HepG2 (cell line): ENCODE measurements at regions not wholly inside any gene's neighbourhood (a gene's known extent, or its start where the extent isn't known, plus 50 kb on each side); places are given as distances from the start of the nearest gene placed in this dataset.

Experiments used
- ATRX ChIP-seq: sonication (generic); formaldehyde crosslinking; IDR thresholded peaks from 2 replicates; pipeline ENCODE4 v1.4.0; 2020; ENCODE audit warnings: missing genetic modification reagents, borderline replicate concordance
- MTA1 ChIP-seq: sonication (generic); formaldehyde crosslinking; IDR thresholded peaks from 2 replicates; pipeline ENCODE4 v1.4.0; 2020; ENCODE audit warnings: missing genetic modification reagents, mild to moderate bottlenecking, borderline replicate concordance
- PHF8 ChIP-seq: sonication (generic); formaldehyde crosslinking; IDR thresholded peaks from 2 replicates; pipeline ENCODE4 v1.5.0; 2020; ENCODE audit warnings: missing genetic modification reagents
- TAF1 ChIP-seq: sonication (generic); formaldehyde crosslinking; IDR thresholded peaks from 2 replicates; pipeline ENCODE4 v1.4.0; 2020; ENCODE audit warnings: missing genetic modification reagents
- ZNF30 ChIP-seq: sonication (generic); formaldehyde crosslinking; IDR thresholded peaks from 2 replicates; pipeline ENCODE4 v1.5.0; 2020; ENCODE audit warnings: mild to moderate bottlenecking, missing genetic modification reagents
- ZNF564 ChIP-seq: sonication (generic); formaldehyde crosslinking; IDR thresholded peaks from 2 replicates; pipeline ENCODE4 v1.8.1; 2023; ENCODE audit warnings: mild to moderate bottlenecking, missing genetic modification reagents
- ZNF777 ChIP-seq: sonication (generic); formaldehyde crosslinking; IDR thresholded peaks from 2 replicates; pipeline ENCODE4 v1.4.0; 2020; ENCODE audit warnings: missing genetic modification reagents
- TF ChIP-seq, protein P1 (sequence below): IDR thresholded peaks from 2 replicates; pipeline ENCODE4 v1.6.1; 2016; ENCODE audit warnings: missing biosample characterization, missing genetic modification reagents, low read depth
- TF ChIP-seq, protein P2 (sequence below): sonication (generic); formaldehyde crosslinking; IDR thresholded peaks from 2 replicates; pipeline ENCODE4 v1.4.0; 2020; ENCODE audit warnings: missing genetic modification reagents
- TF ChIP-seq, protein P3 (sequence below): sonication (generic); formaldehyde crosslinking; IDR thresholded peaks from 2 replicates; pipeline ENCODE4 v1.5.0; 2020; ENCODE audit warnings: mild to moderate bottlenecking, missing genetic modification reagents, moderate library complexity

DNA sequence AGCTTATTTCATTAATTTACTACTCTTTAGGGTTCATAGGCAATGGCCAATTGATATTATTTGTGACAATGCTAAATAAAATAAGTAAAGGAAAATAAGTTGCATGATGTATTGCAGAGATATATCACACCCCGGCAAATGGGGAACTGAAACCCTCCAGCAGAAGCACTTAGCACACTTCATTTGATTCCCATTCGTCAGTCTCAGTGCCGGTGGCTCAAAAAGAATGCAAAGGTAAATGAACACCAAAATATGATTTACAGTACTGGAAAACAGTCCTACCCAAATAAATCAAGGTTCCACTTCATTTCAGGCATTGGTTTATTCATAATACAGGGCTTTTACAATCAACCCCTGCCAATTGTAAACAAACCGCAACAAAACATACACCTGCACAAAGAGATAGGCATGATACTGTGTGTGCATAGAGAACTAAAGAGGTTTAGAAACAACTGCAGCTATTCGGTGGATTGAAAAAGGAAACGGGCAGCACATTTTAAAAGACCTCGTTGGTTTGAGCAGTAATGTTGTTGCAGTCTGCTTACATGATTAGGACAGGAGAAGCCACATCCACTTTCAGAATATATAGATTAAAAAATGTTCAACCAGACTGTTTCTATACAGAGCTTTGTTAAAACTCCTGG lies 1019.2 kb downstream of the TTLL7 start:
- TF ChIP-seq, protein P1, sequence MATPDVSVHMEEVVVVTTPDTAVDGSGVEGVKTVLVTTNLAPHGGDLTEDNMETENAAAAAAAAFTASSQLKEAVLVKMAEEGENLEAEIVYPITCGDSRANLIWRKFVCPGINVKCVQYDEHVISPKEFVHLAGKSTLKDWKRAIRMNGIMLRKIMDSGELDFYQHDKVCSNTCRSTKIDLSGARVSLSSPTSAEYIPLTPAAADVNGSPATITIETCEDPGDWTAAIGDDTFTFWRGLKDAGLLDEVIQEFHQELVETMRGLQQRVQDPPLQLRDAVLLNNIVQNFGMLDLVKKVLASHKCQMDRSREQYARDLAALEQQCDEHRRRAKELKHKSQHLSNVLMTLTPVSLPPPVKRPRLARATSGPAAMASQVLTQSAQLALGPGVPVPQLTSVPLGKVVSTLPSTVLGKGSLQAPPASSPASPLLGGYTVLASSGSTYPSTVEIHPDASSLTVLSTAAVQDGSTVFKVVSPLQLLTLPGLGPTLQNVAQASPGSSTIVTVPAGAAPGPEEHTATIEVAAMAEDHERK (CRISPR knock-in tag) = no peak
- no peak for TF ChIP-seq ZNF30 (CRISPR knock-in tag)
- TF ChIP-seq, protein P2, sequence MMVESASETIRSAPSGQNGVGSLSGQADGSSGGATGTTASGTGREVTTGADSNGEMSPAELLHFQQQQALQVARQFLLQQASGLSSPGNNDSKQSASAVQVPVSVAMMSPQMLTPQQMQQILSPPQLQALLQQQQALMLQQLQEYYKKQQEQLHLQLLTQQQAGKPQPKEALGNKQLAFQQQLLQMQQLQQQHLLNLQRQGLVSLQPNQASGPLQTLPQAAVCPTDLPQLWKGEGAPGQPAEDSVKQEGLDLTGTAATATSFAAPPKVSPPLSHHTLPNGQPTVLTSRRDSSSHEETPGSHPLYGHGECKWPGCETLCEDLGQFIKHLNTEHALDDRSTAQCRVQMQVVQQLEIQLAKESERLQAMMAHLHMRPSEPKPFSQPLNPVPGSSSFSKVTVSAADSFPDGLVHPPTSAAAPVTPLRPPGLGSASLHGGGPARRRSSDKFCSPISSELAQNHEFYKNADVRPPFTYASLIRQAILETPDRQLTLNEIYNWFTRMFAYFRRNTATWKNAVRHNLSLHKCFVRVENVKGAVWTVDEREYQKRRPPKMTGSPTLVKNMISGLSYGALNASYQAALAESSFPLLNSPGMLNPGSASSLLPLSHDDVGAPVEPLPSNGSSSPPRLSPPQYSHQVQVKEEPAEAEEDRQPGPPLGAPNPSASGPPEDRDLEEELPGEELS (CRISPR knock-in tag) = no peak
- no peak for TF ChIP-seq PHF8 (CRISPR knock-in tag)
- no peak for TF ChIP-seq ZNF564 (CRISPR knock-in tag)
- TF ChIP-seq MTA1 (CRISPR knock-in tag) = no peak
- no peak for TF ChIP-seq TAF1 (CRISPR knock-in tag)
- no peak for TF ChIP-seq ATRX (CRISPR knock-in tag)
- TF ChIP-seq, protein P3, sequence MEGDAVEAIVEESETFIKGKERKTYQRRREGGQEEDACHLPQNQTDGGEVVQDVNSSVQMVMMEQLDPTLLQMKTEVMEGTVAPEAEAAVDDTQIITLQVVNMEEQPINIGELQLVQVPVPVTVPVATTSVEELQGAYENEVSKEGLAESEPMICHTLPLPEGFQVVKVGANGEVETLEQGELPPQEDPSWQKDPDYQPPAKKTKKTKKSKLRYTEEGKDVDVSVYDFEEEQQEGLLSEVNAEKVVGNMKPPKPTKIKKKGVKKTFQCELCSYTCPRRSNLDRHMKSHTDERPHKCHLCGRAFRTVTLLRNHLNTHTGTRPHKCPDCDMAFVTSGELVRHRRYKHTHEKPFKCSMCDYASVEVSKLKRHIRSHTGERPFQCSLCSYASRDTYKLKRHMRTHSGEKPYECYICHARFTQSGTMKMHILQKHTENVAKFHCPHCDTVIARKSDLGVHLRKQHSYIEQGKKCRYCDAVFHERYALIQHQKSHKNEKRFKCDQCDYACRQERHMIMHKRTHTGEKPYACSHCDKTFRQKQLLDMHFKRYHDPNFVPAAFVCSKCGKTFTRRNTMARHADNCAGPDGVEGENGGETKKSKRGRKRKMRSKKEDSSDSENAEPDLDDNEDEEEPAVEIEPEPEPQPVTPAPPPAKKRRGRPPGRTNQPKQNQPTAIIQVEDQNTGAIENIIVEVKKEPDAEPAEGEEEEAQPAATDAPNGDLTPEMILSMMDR (CRISPR knock-in tag) = no peak
- TF ChIP-seq ZNF777 (CRISPR knock-in tag) = no peak
